H1 (cell line): ENCODE measurements at regions not wholly inside any gene's neighbourhood (a gene's known extent, or its start where the extent isn't known, plus 50 kb on each side); places are given as distances from the start of the nearest gene placed in this dataset.

Experiments
- CTCF ChIA-PET: fragments of 300-600 bp; sonication (Branson Sonifier 250); formaldehyde crosslinking; loops from one replicate; lab custom pipeline; 2021; ENCODE audit not compliant: partially characterized antibody; lab: Charles Lee
- POLR2A ChIA-PET: fragments of 300-600 bp; sonication (Branson Sonifier 250); formaldehyde crosslinking; loops from one replicate; lab custom pipeline; 2021; ENCODE audit warnings: inconsistent platforms; ENCODE audit not compliant: partially characterized antibody; lab: Charles Lee
- DNase-seq, 2 experiments: peaks; one replicate each; pipeline versions ENCODE4 v3.0.0 to v3.0.0-alpha.2; 2010 to 2022; ENCODE audit warnings: low spot score in 2 of 2, low read depth in 1 of 2, mixed read lengths in 1 of 2
- FAIRE-seq: peaks from 2 replicates; lab custom pipeline; 2011; peaks lifted over from hg19 to GRCh38; lab: Jason Lieb, UNC
- H2AFZ ChIP-seq: 2 replicates; pipeline ENCODE4 v1.8.1; 2012; ENCODE audit warnings: low read length, inconsistent platforms
- H2AK5ac ChIP-seq: 2 replicates; pipeline ENCODE4 v1.6.1; 2013; ENCODE audit warnings: low read depth, low read length
- H2BK120ac ChIP-seq: replicated peaks from 2 replicates; pipeline ENCODE3; 2013; ENCODE audit warnings: low read depth, low read length, inconsistent platforms
- H2BK12ac ChIP-seq: 2 replicates; pipeline ENCODE4 v1.6.1; 2013; ENCODE audit warnings: low read depth, low read length
- H2BK15ac ChIP-seq: 2 replicates; pipeline ENCODE4 v1.6.1; 2013; ENCODE audit warnings: low read length
- H2BK20ac ChIP-seq: 2 replicates; pipeline ENCODE4 v1.6.1; 2013; ENCODE audit warnings: low read length
- H2BK5ac ChIP-seq: 2 replicates; pipeline ENCODE4 v1.6.1; 2013; ENCODE audit warnings: low read depth, low read length
- H3K14ac ChIP-seq: 2 replicates; pipeline ENCODE4 v1.6.1; 2013; ENCODE audit warnings: inconsistent platforms; ENCODE audit not compliant: insufficient read length
- H3K18ac ChIP-seq: 2 replicates; pipeline ENCODE4 v1.6.1; 2013; ENCODE audit warnings: low read length; ENCODE audit errors: extremely low read depth
- H3K23ac ChIP-seq: 2 replicates; pipeline ENCODE4 v1.6.1; 2013; ENCODE audit warnings: inconsistent platforms; ENCODE audit not compliant: insufficient read length
- H3K23me2 ChIP-seq: 2 replicates; pipeline ENCODE4 v1.6.1; 2013; ENCODE audit warnings: low read depth, low read length
- H3K27ac ChIP-seq: 2 replicates; pipeline ENCODE4 v1.6.1; 2011; ENCODE audit warnings: low read depth, low read length, inconsistent platforms
- H3K27me3 ChIP-seq, 4 experiments: replicated peaks in 1 of 4; 1 replicate in 1 of 4; 2 replicates in 3 of 4; pipeline versions ENCODE4 v1.6.1 to v1.8.1; 2011 to 2013; ENCODE audit warnings: low read length in 3 of 4, mild to moderate bottlenecking in 3 of 4, inconsistent platforms in 2 of 4, mixed read lengths in 2 of 4, moderate library complexity in 1 of 4; ENCODE audit not compliant: control insufficient read depth in 3 of 4, insufficient read depth in 3 of 4; ENCODE audit errors: extremely low read depth in 1 of 4
- H3K36me3 ChIP-seq, 4 experiments: 2 replicates each; pipeline versions ENCODE4 v1.6.1 to v1.8.1; 2011 to 2013; ENCODE audit warnings: mild to moderate bottlenecking in 4 of 4, low read length in 3 of 4, moderate library complexity in 2 of 4, control low read depth in 1 of 4, inconsistent platforms in 1 of 4; ENCODE audit not compliant: insufficient read depth in 4 of 4, control insufficient read depth in 2 of 4
- H3K4ac ChIP-seq: replicated peaks from 2 replicates; pipeline ENCODE3; 2013; ENCODE audit warnings: low read length, low read depth, mixed read lengths, inconsistent platforms; ENCODE audit not compliant: insufficient read length
- H3K4me1 ChIP-seq, 4 experiments: replicated peaks in 1 of 4; 1 replicate in 1 of 4; 2 replicates in 3 of 4; pipeline versions ENCODE4 v1.6.1 to v1.8.1; 2011 to 2013; ENCODE audit warnings: low read length in 3 of 4, inconsistent platforms in 2 of 4, mixed read lengths in 1 of 4; ENCODE audit not compliant: insufficient read depth in 4 of 4, control insufficient read depth in 3 of 4
- H3K4me2 ChIP-seq, 2 experiments: 2 replicates each; pipeline versions ENCODE4 v1.6.1 to v1.8.1; 2011 to 2013; ENCODE audit warnings: low read depth in 2 of 2, low read length in 2 of 2, control low read depth in 1 of 2, inconsistent platforms in 1 of 2, mild to moderate bottlenecking in 1 of 2; ENCODE audit not compliant: insufficient read depth in 1 of 2
- H3K4me3 ChIP-seq, 4 experiments: fragments of 200-600, 300-600 bp in 1 of 4; sonication (generic), shearing (Covaris generic), sonication (Bioruptor Twin) in 1 of 4; 2 replicates each; pipeline versions ENCODE4 v1.5.1 to v1.8.1; 2011 to 2016; ENCODE audit warnings: low read length in 4 of 4, low read depth in 3 of 4, control low read depth in 2 of 4, inconsistent platforms in 2 of 4, mild to moderate bottlenecking in 2 of 4, mixed read lengths in 1 of 4, moderate library complexity in 1 of 4; ENCODE audit not compliant: insufficient read depth in 2 of 4; ENCODE audit errors: extremely low read depth in 1 of 4
- H3K56ac ChIP-seq: replicated peaks from 2 replicates; pipeline ENCODE3; 2013; ENCODE audit warnings: low read depth, mild to moderate bottlenecking, mixed read lengths, low read length, inconsistent platforms; ENCODE audit not compliant: insufficient read length
- H3K79me1 ChIP-seq: 2 replicates; pipeline ENCODE4 v1.6.1; 2013; ENCODE audit warnings: low read depth, low read length, control low read depth
- H3K79me2 ChIP-seq, 2 experiments: 2 replicates each; pipeline versions ENCODE4 v1.6.1 to v1.8.1; 2012 to 2013; ENCODE audit warnings: low read length in 2 of 2, mild to moderate bottlenecking in 2 of 2, inconsistent platforms in 1 of 2; ENCODE audit not compliant: insufficient read depth in 2 of 2, control insufficient read depth in 1 of 2
- H3K9ac ChIP-seq, 4 experiments: replicated peaks in 1 of 4; 1 replicate in 1 of 4; 2 replicates in 3 of 4; pipeline versions ENCODE4 v1.6.1 to v1.8.1; 2011 to 2013; ENCODE audit warnings: low read depth in 3 of 4, low read length in 3 of 4, control low read depth in 2 of 4, mild to moderate bottlenecking in 2 of 4, moderate library complexity in 2 of 4, inconsistent platforms in 1 of 4; ENCODE audit errors: extremely low read depth in 1 of 4
- H3K9me3 ChIP-seq, 2 experiments: 2 replicates each; pipeline versions ENCODE4 v1.6.1 to v1.8.1; 2012 to 2013; ENCODE audit warnings: mild to moderate bottlenecking in 2 of 2, moderate library complexity in 2 of 2, control low read depth in 1 of 2, inconsistent platforms in 1 of 2, low read depth in 1 of 2, low read length in 1 of 2, mixed read lengths in 1 of 2; ENCODE audit not compliant: insufficient read depth in 2 of 2
- H4K20me1 ChIP-seq, 2 experiments: replicated peaks in 1 of 2; 2 replicates each; pipeline versions ENCODE3 to v1.8.1; 2011 to 2013; ENCODE audit warnings: inconsistent platforms in 2 of 2, low read length in 2 of 2, mild to moderate bottlenecking in 1 of 2; ENCODE audit not compliant: insufficient read depth in 2 of 2, control insufficient read depth in 1 of 2
- H4K5ac ChIP-seq: 2 replicates; pipeline ENCODE4 v1.6.1; 2013; ENCODE audit warnings: low read length, low read depth, mixed read lengths, inconsistent platforms; ENCODE audit not compliant: insufficient read length
- H4K8ac ChIP-seq: 2 replicates; pipeline ENCODE4 v1.8.0; 2013; ENCODE audit warnings: mild to moderate bottlenecking, moderate library complexity, low read length, inconsistent platforms; ENCODE audit not compliant: insufficient read depth; ENCODE audit errors: extremely low read depth
- H4K91ac ChIP-seq: replicated peaks from 2 replicates; pipeline ENCODE3; 2013; ENCODE audit warnings: low read length, mixed read lengths, inconsistent platforms; ENCODE audit not compliant: insufficient read length
- FOSL1 ChIP-seq: IDR thresholded peaks from 2 replicates; pipeline ENCODE4 v1.6.1; 2011; ENCODE audit warnings: mild to moderate bottlenecking, low read depth, low read length, moderate library complexity; ENCODE audit not compliant: insufficient read depth
- KDM4A ChIP-seq: IDR thresholded peaks from one replicate; pipeline ENCODE4 v1.7.1; 2012; ENCODE audit warnings: low read depth, mild to moderate bottlenecking, moderate library complexity, low read length, inconsistent platforms; ENCODE audit not compliant: severe bottlenecking
- MAX ChIP-seq: IDR thresholded peaks from 2 replicates; pipeline ENCODE4 v1.6.1; 2012; ENCODE audit warnings: inconsistent platforms
- NRF1 ChIP-seq: IDR thresholded peaks from 2 replicates; pipeline ENCODE4 v1.6.1; 2011; ENCODE audit warnings: mild to moderate bottlenecking, low read depth, low read length, improper control_type of control experiment
- POLR2A ChIP-seq, 2 experiments: IDR thresholded peaks; 1 replicate in 1 of 2; 2 replicates in 1 of 2; pipeline ENCODE4 v1.6.1; 2011; ENCODE audit warnings: low read depth in 2 of 2, low read length in 2 of 2, mild to moderate bottlenecking in 2 of 2; ENCODE audit errors: control extremely low read depth in 1 of 2
- POLR2AphosphoS5 ChIP-seq: IDR thresholded peaks from 2 replicates; pipeline ENCODE4 v1.6.1; 2011; ENCODE audit warnings: low read depth, low read length
- SIRT6 ChIP-seq: IDR thresholded peaks from one replicate; pipeline ENCODE4 v1.7.1; 2012; ENCODE audit warnings: low read length, inconsistent platforms
- SP1 ChIP-seq: IDR thresholded peaks from 2 replicates; pipeline ENCODE4 v1.6.1; 2011; ENCODE audit warnings: low read depth, low read length
- SP2 ChIP-seq: IDR thresholded peaks from 2 replicates; pipeline ENCODE4 v1.6.1; 2012; ENCODE audit warnings: mild to moderate bottlenecking, low read length, inconsistent platforms
- ZNF274 ChIP-seq: IDR thresholded peaks from 2 replicates; pipeline ENCODE4 v1.7.0; 2012; ENCODE audit warnings: low read length, borderline replicate concordance; ENCODE audit errors: extremely low read depth
- WGBS, 2 experiments: shearing (Covaris generic) in 1 of 2; methylation state at CpG; one replicate each; pipeline versions ENCODE4 v1.1.6 to v1.1.7; 2013 to 2015; ENCODE audit warnings: low lambda C conversion rate in 2 of 2, mixed read lengths in 2 of 2, inconsistent platforms in 1 of 2, low coverage in 1 of 2, missing lambda C conversion rate in 1 of 2; ENCODE audit not compliant: insufficient replicate concordance in 2 of 2, insufficient coverage in 1 of 2, insufficient read length in 1 of 2; ENCODE audit errors: extremely low coverage in 1 of 2, missing lambda C conversion rate in 1 of 2; 5-methylcytosine and 5-hydroxymethylcytosine counted together

GRCh38 chr3:147153830-147154539 lies 252.4 kb downstream of the ZIC4 start:
- Histone ChIP-seq H3K4me2 (no peak overlapping the region), H3K27me3 (no peaks in the 10 kb centered on the region), H3K23ac (no peak overlapping the region), H3K4ac (no peak overlapping the region), H2AFZ (no peak overlapping the region), H2BK20ac (no peak overlapping the region), H2BK5ac (no peak overlapping the region), H4K20me1 (no peaks in the 10 kb centered on the region), H3K27ac (no peak overlapping the region), H3K9ac (no peak overlapping the region), H3K14ac (no peak overlapping the region), H2BK120ac (no peak overlapping the region), H3K56ac (no peak overlapping the region), H3K36me3 (peaks cover 0 to 8% (median 0%) of the 10 kb centered on the region in 4 experiments; a peak in 1 of 8 replicates), H3K79me1 (no peaks in the 10 kb centered on the region), H2BK15ac (no peak overlapping the region), H4K5ac (no peak overlapping the region), H3K4me3 (no peak overlapping the region), H4K91ac (no peak overlapping the region), H4K8ac (no peak overlapping the region), H3K79me2 (no peaks in the 10 kb centered on the region), H3K9me3 (peaks cover 6 to 12% of the 10 kb centered on the region in 2 experiments; a peak in 3 of 4 replicates), H2AK5ac (no peak overlapping the region), H3K23me2 (0 out of 2 replicates have a peak, but pooled peaks cover 2% of the 10 kb centered on the region), H3K4me1 (no peaks in the 10 kb centered on the region), H2BK12ac (no peak overlapping the region), H3K18ac (no peak overlapping the region)
- TF ChIP-seq POLR2A (IDR thresholded peaks at IDR 0.05; ENCODE audit: control extremely low read depth in 1 of 2, low read depth in 2 of 2, low read length in 2 of 2) (no peak), ZNF274 (no peak), SP2 (no peak), NRF1 (no peak), POLR2AphosphoS5 (no peak), SP1 (no peak), MAX (no peak), FOSL1 (no peak), KDM4A (no peak), SIRT6 (no peak)
- ChIA-PET CTCF (interaction anchor here (0.8 to 1.5 kb wide), 4 partner anchors 14 to 38 kb away, joined by 3 read pairs; no protein-coding TSS in a partner anchor), POLR2A (no interaction called here)
- 85% methylated on average over 24 of the region's 30 CpGs; no CpG with 5 or more reads in 1 of the 2 experiments for WGBS, 2 experiments
- DNase-seq (no peak), FAIRE-seq (no peak)
